Sigmoid colon (tissue), 4 donors: ENCODE measurements at regions not wholly inside any gene's neighbourhood (a gene's known extent, or its start where the extent isn't known, plus 50 kb on each side); places are given as distances from the start of the nearest gene placed in this dataset.

ENCODE experiments used
- CTCF ChIP-seq, 4 experiments: fragments of 450-650 bp in 3 of 4; fragments of 200-600 bp in 1 of 4; IDR thresholded peaks; one replicate each; pipeline ENCODE4 v1.5.1; 2016 to 2019; ENCODE audit warnings: antibody characterized with exemption in 4 of 4, mild to moderate bottlenecking in 3 of 4, moderate library complexity in 2 of 4
- EP300 ChIP-seq, 4 donors: sonication (generic); formaldehyde crosslinking; IDR thresholded peaks; one replicate each; pipeline ENCODE4 v1.6.1; 2017; ENCODE audit warnings: antibody characterized with exemption in 4 of 4
- POLR2A ChIP-seq, 2 donors: fragments of 450-650 bp; IDR thresholded peaks; one replicate each; pipeline ENCODE4 v1.6.1; 2016; ENCODE audit warnings: antibody characterized with exemption in 2 of 2, mild to moderate bottlenecking in 2 of 2, moderate library complexity in 2 of 2
- POLR2AphosphoS5 ChIP-seq, 4 donors: sonication (generic); formaldehyde crosslinking; IDR thresholded peaks; one replicate each; pipeline ENCODE4 v1.6.1; 2017; ENCODE audit warnings: antibody characterized with exemption in 4 of 4

- no peak for TF ChIP-seq CTCF (IDR thresholded peaks at IDR 0.05)
- TF ChIP-seq POLR2A (IDR thresholded peaks at IDR 0.05), result no peak
- TF ChIP-seq POLR2AphosphoS5 (IDR thresholded peaks at IDR 0.05), result no peak
- no peak for TF ChIP-seq EP300 (IDR thresholded peaks at IDR 0.05)
These were observed 174.2 kb downstream of the PTEN start for GRCh38 chr10:88037623-88038022.
